WI38 (cell line): ENCODE measurements at regions not wholly inside any gene's neighbourhood (a gene's known extent, or its start where the extent isn't known, plus 50 kb on each side); places are given as distances from the start of the nearest gene placed in this dataset.

ENCODE experiments used
- H3K4me3 ChIP-seq: 2 replicates; pipeline ENCODE4 v1.5.1; 2011; ENCODE audit warnings: low read depth, mild to moderate bottlenecking, control low read depth, low read length
- CTCF ChIP-seq: IDR thresholded peaks from 2 replicates; pipeline ENCODE4 v1.5.1; 2012; ENCODE audit warnings: low read depth, mild to moderate bottlenecking, control low read depth, low read length

DNA sequence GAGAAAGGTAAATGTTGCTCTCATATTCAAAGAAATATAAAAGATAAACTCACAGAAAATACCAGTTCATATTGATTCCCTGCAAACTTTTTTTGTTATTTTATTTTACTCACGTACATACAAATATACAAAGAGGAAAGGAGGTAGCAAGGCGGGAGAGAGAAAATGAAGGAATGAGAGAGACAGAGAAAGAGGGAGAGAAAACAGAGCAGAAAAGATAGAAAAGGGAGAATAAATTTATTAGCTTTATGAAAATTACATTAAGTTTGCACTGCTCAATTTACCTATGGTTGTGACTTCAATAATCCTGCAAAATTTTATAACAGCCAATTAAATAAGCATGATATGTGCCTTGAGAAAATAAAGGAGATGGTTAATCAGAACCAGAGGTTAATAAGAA, 274.7 kb upstream of the CITED2 start:
- no peak overlapping the region for H3K4me3 ChIP-seq
- no peak for TF ChIP-seq CTCF

GRCh38 chr6:139648430-139649000, 274.1 kb upstream of the CITED2 start:
- TF ChIP-seq CTCF: no peak
- no peak overlapping the region for H3K4me3 ChIP-seq

- TF ChIP-seq CTCF: no peak
- no peak overlapping the region for H3K4me3 ChIP-seq
These were observed 273.4 kb upstream of the CITED2 start for GRCh38 chr6:139647841-139648240.

DNA sequence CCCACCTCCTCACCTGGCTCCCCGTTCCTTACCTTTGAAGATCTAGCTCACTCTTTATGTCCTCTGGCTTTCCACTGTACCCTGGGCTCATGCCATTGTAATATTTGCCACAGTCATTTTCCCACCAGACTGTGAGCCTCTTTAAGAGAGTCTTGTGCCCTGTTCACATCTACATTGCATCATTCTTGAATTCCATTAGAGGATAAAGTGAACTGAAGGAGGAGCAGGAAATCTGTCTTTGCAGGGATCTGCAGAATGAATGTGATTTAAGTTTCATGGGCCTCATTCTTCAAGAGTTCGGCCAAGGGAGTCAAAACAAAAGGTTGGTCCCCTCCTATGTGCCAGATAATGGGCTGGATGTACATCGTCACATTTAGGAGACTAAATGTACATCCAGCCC, 272.6 kb upstream of the CITED2 start:
- no peak overlapping the region for H3K4me3 ChIP-seq
- TF ChIP-seq CTCF: no peak

GRCh38 chr6:139644821-139645220, 270.4 kb upstream of the CITED2 start:
- H3K4me3 ChIP-seq: no peak overlapping the region
- no peak for TF ChIP-seq CTCF

GRCh38 chr6:139643986-139644385, 269.5 kb upstream of the CITED2 start:
- no peak for TF ChIP-seq CTCF
- no peak overlapping the region for H3K4me3 ChIP-seq

DNA sequence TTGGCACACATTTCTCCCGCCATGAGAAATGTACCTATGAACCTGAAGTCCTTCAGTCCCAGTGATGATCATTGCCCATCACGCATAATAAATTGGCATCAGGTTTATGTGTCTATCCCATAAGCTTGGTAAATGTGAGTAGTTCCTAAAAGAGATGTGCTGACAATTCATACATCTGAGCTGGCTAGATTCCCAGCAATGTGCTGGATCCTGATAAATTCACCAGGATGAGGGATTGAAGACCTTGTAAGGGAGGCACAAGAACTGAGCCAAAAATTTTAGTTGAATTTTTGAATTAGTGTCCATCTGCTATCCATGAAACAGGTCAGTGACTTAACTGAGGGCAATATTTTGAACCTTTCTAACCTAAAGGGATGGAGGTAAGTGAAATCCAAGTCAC, 267.9 kb upstream of the CITED2 start:
- TF ChIP-seq CTCF: no peak
- H3K4me3 ChIP-seq: no peak overlapping the region
